ENCODE measurements at regions not wholly inside any gene's neighbourhood (a gene's known extent, or its start where the extent isn't known, plus 50 kb on each side); places are given as distances from the start of the nearest gene placed in this dataset.
"Not testable (repeated sequence)": the region's sequence is repeated elsewhere in the genome, so short reads cannot be mapped to it uniquely, and the experiment has no call there.

- no peaks in the 10 kb centered on the region for H3K36me3 Mint-ChIP-seq (ENCODE audit: low read depth)
- no peak overlapping the region for H3K27ac Mint-ChIP-seq
- TF ChIP-seq CTCF (IDR thresholded peaks at IDR 0.05), result no peak
- DNase-seq, result no peak
- ATAC-seq, result no peak
- H3K4me3 Mint-ChIP-seq, result no peak overlapping the region
- intact Hi-C loops (cut with micrococcal nuclease), result no loop called here
- CTCF ChIA-PET, result interaction anchor here (1.5 to 3.5 kb wide), 2 partner anchors 19 to 1096 kb away, joined by 4 to 28 read pairs; no protein-coding TSS in a partner anchor
- POLR2A ChIA-PET, result interaction anchor here (0.8 kb wide), 1 partner anchor 380 kb away, joined by 3 read pairs; no protein-coding TSS in a partner anchor
- H3K27me3 Mint-ChIP-seq, result no peaks in the 10 kb centered on the region
- H3K9me3 Mint-ChIP-seq, result no peaks in the 10 kb centered on the region
- H3K4me1 Mint-ChIP-seq (ENCODE audit: low read depth), result peaks cover 5% of the 10 kb centered on the region
Observed at GRCh38 chr12:93006471-93007208, 77.5 kb upstream of the EEA1 start.

- DNase-seq, result no peak
- ChIA-PET CTCF (interaction anchor here (1.1 to 3.5 kb wide), 4 partner anchors 8 to 1095 kb away, joined by 3 to 28 read pairs (median 4); no protein-coding TSS in a partner anchor), POLR2A (interaction anchor here (1.6 kb wide), 1 partner anchor 18 kb away, joined by 3 read pairs; no protein-coding TSS in a partner anchor)
- H3K27me3 Mint-ChIP-seq, result no peaks in the 10 kb centered on the region
- H3K36me3 Mint-ChIP-seq (ENCODE audit: low read depth), result no peaks in the 10 kb centered on the region
- no peaks in the 10 kb centered on the region for H3K9me3 Mint-ChIP-seq
- no peak overlapping the region for H3K4me3 Mint-ChIP-seq
- intact Hi-C loops (cut with micrococcal nuclease), result no loop called here
- no peak overlapping the region for H3K27ac Mint-ChIP-seq
- no peak for TF ChIP-seq CTCF (IDR thresholded peaks at IDR 0.05)
- H3K4me1 Mint-ChIP-seq (ENCODE audit: low read depth), result peaks cover 5% of the 10 kb centered on the region
- no peak for ATAC-seq
Observed at GRCh38 chr12:93007544-93007943, 78.4 kb upstream of the EEA1 start.

- no peaks in the 10 kb centered on the region for H3K27me3 Mint-ChIP-seq
- H3K9me3 Mint-ChIP-seq, result no peaks in the 10 kb centered on the region
- TF ChIP-seq CTCF (IDR thresholded peaks at IDR 0.05), result no peak
- CTCF ChIA-PET, result interaction anchor here (1.1 to 3.5 kb wide), 5 partner anchors 8 to 1094 kb away, joined by 3 to 28 read pairs (median 3); no protein-coding TSS in a partner anchor
- ATAC-seq (peak; percentile 24), DNase-seq (no peak)
- intact Hi-C loops (cut with micrococcal nuclease), result no loop called here
- no peaks in the 10 kb centered on the region for H3K36me3 Mint-ChIP-seq (ENCODE audit: low read depth)
- POLR2A ChIA-PET, result interaction anchor here (1.6 kb wide), 1 partner anchor 18 kb away, joined by 3 read pairs; no protein-coding TSS in a partner anchor
- no peak overlapping the region for H3K4me3 Mint-ChIP-seq
- H3K4me1 Mint-ChIP-seq (ENCODE audit: low read depth), result peaks cover 5% of the 10 kb centered on the region
- H3K27ac Mint-ChIP-seq, result no peak overlapping the region
Observed at GRCh38 chr12:93008044-93008778, 79.1 kb upstream of the EEA1 start.

- H3K4me1 Mint-ChIP-seq (ENCODE audit: low read depth); H3K9me3 Mint-ChIP-seq; DNase-seq; ATAC-seq; intact Hi-C loops (cut with micrococcal nuclease); H3K36me3 Mint-ChIP-seq (ENCODE audit: low read depth); H3K27me3 Mint-ChIP-seq; H3K27ac Mint-ChIP-seq; H3K4me3 Mint-ChIP-seq: not testable (repeated sequence)
- ChIA-PET CTCF (interaction anchor here (1.3 to 3.5 kb wide), 3 partner anchors 21 to 388 kb away, joined by 3 to 28 read pairs (median 3); no protein-coding TSS in a partner anchor), POLR2A (interaction anchor here (1.6 kb wide), 1 partner anchor 19 kb away, joined by 3 read pairs; no protein-coding TSS in a partner anchor)
Observed at GRCh38 chr12:93008880-93009279, 79.8 kb upstream of the EEA1 start.

GRCh38 chr12:93009533-93009932 lies 80.4 kb upstream of the EEA1 start:
- ATAC-seq, result no peak
- no peak overlapping the region for H3K27ac Mint-ChIP-seq
- ChIA-PET POLR2A (no interaction called here), CTCF (interaction anchor here (1.3 to 3.5 kb wide), 3 partner anchors 22 to 387 kb away, joined by 3 to 28 read pairs (median 3); no protein-coding TSS in a partner anchor)
- intact Hi-C loops (cut with micrococcal nuclease), result no loop called here
- no peak for DNase-seq
- H3K4me1 Mint-ChIP-seq (ENCODE audit: low read depth), result peaks cover 5% of the 10 kb centered on the region
- H3K36me3 Mint-ChIP-seq (ENCODE audit: low read depth), result no peaks in the 10 kb centered on the region
- no peak overlapping the region for H3K4me3 Mint-ChIP-seq
- no peak for TF ChIP-seq CTCF (IDR thresholded peaks at IDR 0.05)
- H3K27me3 Mint-ChIP-seq, result no peaks in the 10 kb centered on the region
- H3K9me3 Mint-ChIP-seq, result no peaks in the 10 kb centered on the region
